ENCODE measurements at regions not wholly inside any gene's neighbourhood (a gene's known extent, or its start where the extent isn't known, plus 50 kb on each side); places are given as distances from the start of the nearest gene placed in this dataset.

DNA sequence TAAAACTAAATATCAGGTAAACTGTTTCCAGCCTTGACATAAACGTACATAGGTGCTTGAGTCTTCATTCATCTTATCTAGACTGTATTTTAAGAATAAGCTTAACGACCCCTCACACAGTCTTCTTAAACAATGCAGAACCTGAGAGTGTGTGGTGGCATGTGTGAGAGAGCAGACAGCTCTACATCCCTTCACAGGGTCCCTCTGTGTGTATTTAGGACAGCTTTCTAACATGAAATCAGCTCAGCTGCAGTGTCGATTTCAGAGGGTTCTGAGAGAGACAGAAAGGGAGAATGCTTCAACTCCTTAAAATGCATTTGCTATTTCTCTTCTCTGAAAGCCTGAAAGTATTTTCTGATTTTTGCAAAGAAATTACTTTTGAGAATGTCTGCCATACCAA lies 185.2 kb downstream of the GRB14 start:
- no peak for TF ChIP-seq CTCF (IDR thresholded peaks at IDR 0.05)
- TF ChIP-seq POLR2AphosphoS5 (IDR thresholded peaks at IDR 0.05), result no peak
- TF ChIP-seq POLR2A (IDR thresholded peaks at IDR 0.05), result no peak
- no peak for TF ChIP-seq EP300 (IDR thresholded peaks at IDR 0.05)

All from suprapubic skin (tissue), 4 donors.